HG03095 (cell line): ENCODE measurements at regions not wholly inside any gene's neighbourhood (a gene's known extent, or its start where the extent isn't known, plus 50 kb on each side); places are given as distances from the start of the nearest gene placed in this dataset.

Experiments used
- ATAC-seq: cut with Tn5 transposase; IDR thresholded peaks from one replicate; pipeline ENCODE4 v1.9.1; 2021; ENCODE audit warnings: moderate library complexity; ENCODE audit not compliant: unreplicated experiment

GRCh38 chr2:236689393-236689700, 119.7 kb downstream of the ACKR3 start:
- no peak for ATAC-seq

GRCh38 chr2:236689981-236690380, 120.4 kb downstream of the ACKR3 start:
- ATAC-seq = no peak

- no peak for ATAC-seq
Measured at GRCh38 chr2:236690726-236691125, 121.1 kb downstream of the ACKR3 start.

- ATAC-seq = no peak
Measured at GRCh38 chr2:236691799-236692167, 122.2 kb downstream of the ACKR3 start.

GRCh38 chr2:236692937-236693336, 123.3 kb downstream of the ACKR3 start:
- ATAC-seq = no peak

- no peak for ATAC-seq
Measured at GRCh38 chr2:236693531-236693930, 123.9 kb downstream of the ACKR3 start.

GRCh38 chr2:236694146-236694888, 124.7 kb downstream of the ACKR3 start:
- ATAC-seq = no peak

- no peak for ATAC-seq
Measured at GRCh38 chr2:236696834-236697233, 127.2 kb downstream of the ACKR3 start.

GRCh38 chr2:236698016-236698627, 128.5 kb downstream of the ACKR3 start:
- no peak for ATAC-seq

- no peak for ATAC-seq
Measured at GRCh38 chr2:236700703-236701102, 131.1 kb downstream of the ACKR3 start.

GRCh38 chr2:236702657-236703372, 133.2 kb downstream of the ACKR3 start:
- no peak for ATAC-seq

- no peak for ATAC-seq
Measured at GRCh38 chr2:236703373-236703709, 133.7 kb downstream of the ACKR3 start.

- no peak for ATAC-seq
Measured at GRCh38 chr2:236703906-236704305, 134.3 kb downstream of the ACKR3 start.

- ATAC-seq = no peak
Measured at GRCh38 chr2:236704887-236705286, 135.3 kb downstream of the ACKR3 start.

- ATAC-seq = no peak
Measured at GRCh38 chr2:236705295-236706105, 135.9 kb downstream of the ACKR3 start.

GRCh38 chr2:236706288-236706687, 136.7 kb downstream of the ACKR3 start:
- ATAC-seq = no peak

- no peak for ATAC-seq
Measured at GRCh38 chr2:236706803-236707202, 137.2 kb downstream of the ACKR3 start.

- ATAC-seq = no peak
Measured at GRCh38 chr2:236711440-236711839, 141.8 kb downstream of the ACKR3 start.

- ATAC-seq = no peak
Measured at GRCh38 chr2:236712304-236712703, 142.7 kb downstream of the ACKR3 start.

GRCh38 chr2:236712961-236713673, 143.5 kb downstream of the ACKR3 start:
- ATAC-seq = no peak

GRCh38 chr2:236714080-236714479, 144.5 kb downstream of the ACKR3 start:
- no peak for ATAC-seq
